ENCODE measurements at regions not wholly inside any gene's neighbourhood (a gene's known extent, or its start where the extent isn't known, plus 50 kb on each side); places are given as distances from the start of the nearest gene placed in this dataset. TPM values are rescaled to one million over a fixed set of nuclear protein-coding genes. Genes with fewer than 3 reads are reported as not detected.

- FAIRE-seq: no peak
- no peak for DNase-seq (ENCODE audit: low spot score in 2 of 2)
These were observed 57.3 kb upstream of the SPON1 start for GRCh38 chr11:13905137-13905781.

- FAIRE-seq: no peak
- no peak for DNase-seq (ENCODE audit: low spot score in 2 of 2)
These were observed 54.8 kb upstream of the SPON1 start for GRCh38 chr11:13907678-13908077.

- FAIRE-seq (no peak), DNase-seq (ENCODE audit: low spot score in 2 of 2) (no peak)
These were observed 54.0 kb upstream of the SPON1 start for GRCh38 chr11:13908535-13908934.

Small RNA genes in the stretch of these regions (small RNA-seq; reads per million reads assigned to genes)
- gene RNA5SP331: not detected

Measured in frontal cortex (tissue), 4 donors.